ENCODE measurements at regions not wholly inside any gene's neighbourhood (a gene's known extent, or its start where the extent isn't known, plus 50 kb on each side); places are given as distances from the start of the nearest gene placed in this dataset.

DNA sequence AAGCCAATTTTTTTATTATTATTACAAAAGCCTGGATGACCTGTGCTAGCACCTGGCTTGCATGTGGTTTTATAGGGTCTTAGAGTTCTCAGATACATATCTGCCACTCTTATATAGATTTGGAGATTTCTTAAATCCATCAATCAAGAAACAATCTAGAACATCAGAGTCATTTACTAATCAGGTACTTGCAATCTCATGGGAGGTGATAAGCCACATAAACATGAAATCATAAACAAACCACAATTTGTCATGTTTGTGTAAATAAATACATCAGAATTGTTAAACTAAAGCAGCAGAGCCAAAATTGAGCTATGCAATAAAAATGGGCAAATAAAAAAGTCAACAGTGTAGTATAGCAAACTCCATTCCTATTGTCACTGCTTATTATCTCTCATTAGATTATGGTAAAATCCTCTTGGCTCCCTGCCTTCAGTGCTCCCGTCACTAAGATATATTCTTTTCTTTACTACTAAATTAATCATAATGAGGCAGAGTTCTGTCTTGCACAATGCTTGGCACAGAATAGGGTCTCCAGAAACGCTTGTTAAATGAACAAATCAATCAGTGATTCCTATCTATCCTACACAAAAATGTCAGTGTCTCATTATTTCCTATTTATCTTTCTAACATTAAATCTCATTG lies 108.7 kb upstream of the TTC29 start:
- no peak for DNase-seq

DNA sequence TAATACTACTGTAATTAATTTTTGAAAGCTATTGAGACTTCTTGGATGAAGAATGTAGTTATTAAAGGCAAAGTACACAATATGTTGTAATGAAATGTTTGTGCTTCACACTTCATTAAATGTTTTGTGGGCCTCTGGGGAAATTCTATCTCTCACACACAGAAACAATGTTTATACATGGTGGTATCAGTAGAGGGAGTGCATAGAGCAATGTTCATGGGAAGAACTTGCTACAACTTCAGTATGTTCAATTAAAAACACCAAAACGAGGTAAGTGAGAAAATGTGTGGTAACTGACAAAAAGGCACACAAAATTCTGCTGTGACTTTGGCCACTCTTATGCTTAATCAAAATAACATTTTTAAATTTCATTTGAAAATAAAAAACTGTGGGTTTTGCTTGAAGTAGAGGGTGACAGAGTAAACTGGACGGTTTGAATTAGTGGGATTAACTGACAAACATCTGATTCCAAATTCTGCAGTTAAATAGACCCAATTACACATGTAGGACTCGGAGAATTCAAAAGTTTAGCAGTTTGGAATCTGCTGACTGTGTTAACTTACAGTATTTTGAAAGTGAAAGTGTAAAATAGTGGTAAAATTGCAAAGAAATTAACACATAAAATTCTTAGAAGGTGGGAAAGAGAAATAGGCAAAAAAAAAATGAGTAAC lies 111.4 kb upstream of the TTC29 start:
- no peak for DNase-seq

DNA sequence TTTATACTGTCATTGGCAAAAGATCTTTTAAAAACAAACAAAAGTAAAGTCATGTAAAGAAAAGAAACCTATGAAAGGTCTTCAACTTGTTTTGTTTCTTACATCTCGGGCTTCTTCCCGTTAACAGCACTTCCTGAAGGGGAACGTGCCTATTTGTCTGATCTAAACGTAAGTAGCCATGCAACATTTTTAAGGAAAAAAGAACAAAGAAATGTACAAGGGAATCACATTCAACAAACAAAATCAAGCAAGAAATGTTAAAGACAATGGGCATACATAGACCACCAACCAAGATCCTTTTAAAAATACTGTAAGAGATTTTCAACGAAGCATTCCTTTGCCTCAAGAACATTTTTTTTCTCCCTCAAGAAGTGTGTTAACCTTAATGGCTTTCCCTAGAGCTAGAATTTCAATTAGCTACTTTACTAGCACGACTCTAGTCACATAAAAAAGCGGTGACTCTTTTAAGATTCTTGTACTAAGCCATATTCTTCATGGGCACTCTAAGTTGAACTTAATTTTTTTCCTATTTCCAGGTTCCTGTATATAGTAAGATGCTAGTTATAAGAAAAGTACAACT lies 112.0 kb upstream of the TTC29 start:
- no peak for DNase-seq

DNA sequence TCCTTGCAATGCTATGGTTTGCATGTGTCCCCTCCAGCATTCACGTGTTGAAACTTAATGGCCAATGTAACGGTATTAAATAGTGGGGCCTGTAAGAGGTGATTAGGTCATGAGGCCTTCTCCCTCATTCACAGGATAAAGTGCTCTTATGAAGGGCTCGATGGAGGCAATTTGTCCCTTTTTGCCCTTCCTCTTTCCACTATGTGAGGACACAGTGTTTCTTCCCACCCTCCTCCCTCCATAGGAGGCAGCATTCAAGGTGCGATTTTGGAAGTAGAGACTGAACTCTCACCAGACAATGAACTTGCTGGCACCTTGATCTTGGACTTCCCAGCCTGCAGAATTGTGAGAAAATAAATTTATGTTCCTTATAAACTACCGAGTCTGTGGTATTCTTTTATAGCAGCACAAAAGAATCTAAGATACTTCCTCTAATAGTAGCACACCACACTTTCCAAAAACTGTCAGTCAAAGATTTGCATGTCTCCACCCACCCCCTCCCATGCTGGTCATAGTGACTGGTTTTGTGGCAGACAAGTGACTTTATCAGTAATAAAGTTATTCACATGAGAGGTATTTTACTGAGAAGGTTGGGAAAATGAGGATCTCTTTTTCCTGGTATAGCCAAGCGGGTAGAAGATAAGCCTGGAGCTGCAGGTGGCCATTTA lies 113.5 kb upstream of the TTC29 start:
- no peak for DNase-seq

DNA sequence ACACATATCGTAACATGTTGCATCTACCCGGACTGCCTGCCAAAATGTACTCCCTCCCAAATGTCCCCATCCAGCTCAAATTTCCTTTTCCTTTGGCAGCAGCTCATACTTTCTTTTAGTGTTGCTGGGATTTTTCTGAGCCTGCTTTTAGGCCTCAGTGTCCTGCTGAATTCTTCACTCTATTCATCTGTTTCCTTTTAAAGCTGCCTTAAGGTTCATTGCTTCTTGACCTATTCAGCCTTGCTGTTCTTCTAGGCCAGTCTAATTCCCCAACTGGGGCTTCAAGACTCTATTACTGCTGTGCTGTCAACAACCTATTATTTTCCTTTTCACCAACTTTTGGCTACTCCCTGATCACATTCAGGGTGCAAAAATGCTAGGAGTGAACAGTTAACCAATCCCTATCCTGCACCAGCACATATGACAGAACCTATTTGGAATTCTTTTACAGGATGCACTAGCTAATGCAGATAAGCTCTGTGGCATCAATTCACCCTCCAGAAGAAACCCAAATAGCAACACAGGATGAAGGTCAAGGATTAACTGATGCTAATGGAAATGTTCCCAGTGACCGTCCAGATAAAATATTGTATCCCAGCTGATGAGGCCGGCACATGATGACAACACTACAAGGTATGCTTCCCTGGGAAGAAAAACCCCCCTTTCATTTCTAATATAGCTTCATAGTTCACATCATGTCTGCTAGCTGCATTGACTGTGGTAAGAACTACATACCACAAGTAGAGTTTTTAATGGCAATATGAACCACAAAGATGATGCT lies 114.7 kb upstream of the TTC29 start:
- no peak for DNase-seq

DNA sequence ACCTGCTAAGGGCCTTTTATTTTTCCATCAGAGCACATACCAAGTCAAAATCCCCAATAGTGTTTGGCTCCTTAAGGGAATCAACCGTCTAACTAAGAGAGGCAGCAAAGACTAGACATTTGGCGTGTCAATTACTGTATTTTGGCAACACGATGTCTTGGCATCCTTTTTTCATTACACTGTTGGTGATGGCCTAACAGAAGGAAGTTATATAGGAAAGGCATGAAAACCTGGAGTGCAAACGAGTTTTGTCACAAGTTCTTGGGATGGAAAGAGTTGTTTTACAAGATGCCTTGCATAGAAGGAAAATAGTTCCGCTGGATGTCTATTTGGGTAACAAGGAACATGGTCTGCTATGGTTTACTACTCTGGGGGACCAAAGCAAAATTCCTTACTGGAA lies 119.2 kb upstream of the TTC29 start:
- DNase-seq: no peak

DNA sequence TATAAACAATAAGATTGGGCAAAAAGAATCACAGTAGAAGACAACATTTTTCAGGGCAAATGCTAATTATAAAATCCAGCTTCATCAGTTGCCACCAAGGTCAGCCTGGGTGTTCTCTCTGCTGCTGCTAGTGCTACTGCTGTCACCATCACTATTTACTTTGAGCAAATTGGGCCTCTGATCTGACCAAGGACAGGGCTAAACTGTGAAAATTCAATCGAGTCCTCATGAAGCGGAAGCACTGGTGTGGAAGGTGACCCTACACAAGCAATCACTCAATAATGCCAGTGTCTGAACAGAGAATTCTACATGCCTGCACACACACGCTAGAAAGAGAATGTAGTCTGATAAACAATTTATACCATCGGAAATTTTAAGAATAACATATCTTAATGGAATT lies 122.9 kb upstream of the TTC29 start:
- DNase-seq: no peak

DNA sequence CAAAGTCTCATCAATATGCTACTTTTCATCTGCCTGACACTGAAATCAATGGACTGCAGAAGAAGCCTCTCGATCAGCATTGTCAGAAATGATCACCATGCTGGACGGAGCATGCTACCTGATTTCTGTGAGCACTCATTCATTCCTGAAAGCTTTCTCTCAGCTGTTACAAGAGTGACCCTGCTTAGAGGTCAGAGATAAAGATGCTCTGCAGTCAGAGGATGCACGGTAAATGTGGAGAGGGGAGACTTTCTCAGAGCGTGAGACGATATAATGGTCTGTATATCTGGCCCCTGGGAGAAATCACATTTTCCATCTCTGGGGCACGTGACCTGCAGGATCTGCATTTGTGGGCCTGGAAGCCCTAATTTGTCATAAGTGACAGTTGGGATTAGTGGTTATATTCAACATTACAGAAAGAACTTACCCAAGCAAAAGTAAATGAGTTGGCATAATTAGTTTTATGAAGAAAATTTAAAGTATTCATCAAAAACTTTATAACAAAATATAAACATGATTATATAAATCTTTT lies 125.6 kb upstream of the TTC29 start:
- no peak for DNase-seq

DNA sequence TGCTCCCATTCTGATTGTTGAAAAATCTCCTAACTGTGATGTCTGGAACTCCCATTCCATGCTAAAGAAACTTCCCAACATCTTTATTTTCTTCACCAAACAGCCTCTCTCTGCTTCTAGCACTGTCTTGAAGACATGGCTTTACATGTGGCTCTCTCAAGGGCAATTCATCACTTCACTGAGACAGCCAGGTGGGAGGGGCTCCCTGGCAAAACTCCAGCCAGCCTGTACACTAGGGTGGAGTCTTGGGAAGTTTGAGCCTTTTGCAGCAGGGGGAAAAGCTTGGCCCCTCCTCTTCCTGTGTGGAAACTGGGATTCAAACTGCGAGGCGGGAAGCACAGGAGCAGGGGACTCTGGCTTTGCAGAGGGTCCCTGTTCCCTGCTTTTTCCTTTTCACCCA lies 130.5 kb upstream of the TTC29 start:
- DNase-seq: no peak

DNA sequence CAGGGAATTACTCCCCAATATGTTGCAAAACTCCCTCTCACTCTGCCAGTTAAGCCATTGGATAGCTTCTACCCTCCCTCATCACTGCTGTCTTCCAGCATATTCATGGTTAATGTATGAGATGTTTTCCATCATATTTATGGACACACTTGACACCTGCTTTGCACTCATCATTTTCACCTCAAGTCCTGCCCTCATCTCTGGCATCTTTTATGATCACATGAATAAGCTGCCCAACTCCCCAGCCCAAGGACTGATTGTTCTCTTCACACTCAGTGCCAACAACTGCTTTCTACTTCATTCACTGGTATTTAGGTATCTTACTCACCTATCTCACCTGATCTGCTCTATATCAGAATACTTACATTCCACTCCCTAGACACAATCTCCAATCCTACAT lies 131.1 kb upstream of the TTC29 start:
- no peak for DNase-seq

DNA sequence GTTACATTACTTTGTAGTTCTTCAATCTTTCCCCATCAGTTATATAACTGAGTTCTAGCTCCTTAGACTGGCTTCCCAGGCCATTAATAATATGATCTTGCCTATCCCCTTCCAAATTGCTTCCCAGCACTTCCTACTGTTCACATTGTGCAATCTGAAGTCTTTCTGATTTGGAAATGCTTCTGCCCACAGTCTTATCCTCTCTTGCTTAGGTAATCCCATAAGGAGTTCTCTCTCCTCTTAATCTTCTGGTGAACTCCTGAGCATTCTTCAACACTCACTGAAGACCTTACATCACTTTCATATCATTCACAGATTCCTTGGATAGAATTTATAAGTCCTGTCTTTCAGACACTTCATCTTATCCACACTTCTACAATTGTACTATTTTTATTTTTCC lies 132.7 kb upstream of the TTC29 start:
- DNase-seq: no peak

DNA sequence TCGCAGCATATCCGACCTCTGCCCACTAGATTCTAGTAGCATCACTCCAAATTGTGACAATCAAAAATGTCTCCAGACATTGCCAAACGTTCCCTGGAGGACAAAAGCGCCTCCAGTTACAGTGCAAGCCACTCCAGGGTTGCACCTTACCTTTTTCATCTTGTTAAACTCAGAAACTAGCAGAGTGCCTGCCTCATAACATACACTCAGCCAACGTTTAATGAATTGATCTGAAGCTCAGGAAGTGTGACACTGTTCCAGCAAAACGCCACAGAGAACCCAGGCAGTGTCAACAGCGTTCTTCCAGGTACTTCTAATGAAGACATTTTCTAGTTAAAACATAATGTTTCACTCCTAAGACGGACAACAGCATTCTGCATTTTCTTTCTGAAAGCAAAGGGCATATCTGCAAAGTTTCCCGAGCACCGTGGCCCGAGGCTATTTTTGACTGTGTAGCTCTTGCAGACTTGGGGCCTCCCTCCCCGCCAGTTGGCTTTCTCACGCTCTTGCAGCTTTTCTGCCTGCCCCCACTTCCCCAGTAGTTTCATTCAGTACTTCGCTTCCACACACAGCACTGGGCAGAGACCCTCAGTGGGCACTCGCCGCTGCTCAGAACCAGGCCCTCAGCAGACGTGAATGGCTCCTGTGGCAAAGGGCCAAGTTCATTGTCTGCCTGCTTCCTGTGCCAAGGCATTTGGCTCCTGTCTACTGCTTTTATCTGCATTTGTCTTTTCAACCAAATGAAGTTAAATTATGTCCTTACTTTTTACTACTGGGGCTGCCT lies 133.4 kb upstream of the TTC29 start:
- DNase-seq: no peak

DNA sequence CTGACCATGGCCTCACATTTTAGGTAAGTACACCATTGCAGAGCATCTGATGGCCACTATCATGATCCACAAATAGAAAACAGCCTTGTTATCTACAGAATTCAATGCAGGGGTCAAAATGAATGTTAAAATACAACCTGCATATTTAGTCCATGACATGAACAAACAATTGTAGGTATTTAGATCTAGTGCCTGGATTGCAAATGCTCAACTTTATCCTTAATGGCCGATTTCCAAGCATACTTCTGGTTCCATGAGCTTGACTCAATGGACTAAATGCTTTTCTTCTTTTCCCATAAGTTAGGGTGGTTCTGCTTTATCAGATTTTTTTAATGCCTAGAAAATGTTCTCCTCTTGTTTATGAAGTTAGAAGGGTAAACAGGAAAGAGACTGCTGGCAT lies 139.2 kb upstream of the TTC29 start:
- DNase-seq: no peak

DNA sequence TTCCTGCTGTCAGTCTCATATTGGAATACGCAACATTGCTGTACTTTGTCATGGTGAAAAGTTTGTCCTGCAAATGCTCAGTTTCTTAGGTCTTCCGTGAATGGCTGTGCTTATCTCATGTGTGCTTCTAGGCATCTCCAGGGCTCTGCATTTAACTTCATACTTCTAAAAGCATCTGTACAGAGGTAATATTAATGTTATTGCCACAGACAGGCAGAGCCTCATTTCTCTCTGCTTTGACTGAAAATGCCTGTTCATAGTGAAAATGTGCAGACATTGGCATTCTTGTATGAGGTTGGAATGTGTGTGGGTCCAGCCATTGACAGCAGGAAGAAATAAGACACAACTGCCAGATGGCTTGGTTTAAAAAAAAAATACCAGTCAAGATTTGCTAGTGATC lies 140.1 kb upstream of the TTC29 start:
- DNase-seq: no peak

DNA sequence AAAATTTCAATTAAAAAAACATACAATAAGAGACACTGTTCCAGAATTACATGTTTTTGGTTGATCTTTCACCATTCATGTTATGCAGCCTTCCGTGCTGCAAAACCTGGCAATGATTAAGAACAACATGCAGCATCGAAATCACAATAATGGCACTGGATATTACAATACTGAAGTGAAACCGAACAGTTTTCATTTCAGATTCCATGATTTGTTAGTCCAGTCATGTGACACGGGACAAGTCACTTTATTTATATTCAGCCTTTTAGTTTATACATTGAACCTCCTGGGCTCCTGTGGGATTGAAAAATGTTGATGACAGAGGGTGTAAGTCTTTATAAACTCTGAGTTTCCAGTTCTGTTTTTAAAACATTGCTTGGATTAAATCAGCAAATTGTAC lies 142.5 kb upstream of the TTC29 start:
- no peak for DNase-seq

DNA sequence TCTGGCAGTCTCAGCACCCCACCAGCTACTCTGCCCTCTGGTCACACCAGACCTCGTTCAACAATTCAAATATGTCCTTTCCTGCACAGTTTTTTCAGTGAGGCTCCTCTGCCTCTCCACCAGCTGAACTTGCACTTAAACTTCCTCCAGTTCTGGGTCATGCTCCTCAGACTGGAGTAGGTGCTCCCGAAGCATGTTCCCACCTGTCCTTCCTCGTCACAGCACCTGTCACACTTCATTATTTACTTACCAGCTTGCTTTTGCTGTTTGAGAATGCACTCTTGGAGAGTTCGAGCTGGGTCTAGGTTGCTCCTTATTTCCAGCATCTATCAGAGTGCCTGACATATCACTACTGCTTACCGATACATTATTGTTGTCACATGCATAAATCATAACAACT lies 144.8 kb upstream of the TTC29 start:
- no peak for DNase-seq

DNA sequence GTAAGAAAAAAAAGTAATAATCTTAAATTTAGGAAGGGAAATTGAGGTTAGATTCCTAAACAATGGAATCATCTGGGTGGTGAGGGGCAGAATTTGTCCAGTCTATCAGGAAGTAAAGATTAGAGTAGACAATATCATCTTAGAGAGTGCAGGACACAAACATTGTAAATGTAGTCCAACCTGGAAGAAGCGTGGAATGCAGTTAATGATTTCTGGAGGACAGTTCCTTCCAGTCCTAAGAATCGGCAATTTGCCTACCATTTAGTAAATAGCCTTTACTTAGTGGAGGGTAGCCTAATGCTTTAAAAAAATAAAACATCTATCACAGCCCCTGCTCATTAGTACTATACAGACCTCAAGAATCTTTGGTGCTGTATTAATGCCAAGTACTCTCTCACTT lies 147.5 kb upstream of the TTC29 start:
- no peak for DNase-seq

DNA sequence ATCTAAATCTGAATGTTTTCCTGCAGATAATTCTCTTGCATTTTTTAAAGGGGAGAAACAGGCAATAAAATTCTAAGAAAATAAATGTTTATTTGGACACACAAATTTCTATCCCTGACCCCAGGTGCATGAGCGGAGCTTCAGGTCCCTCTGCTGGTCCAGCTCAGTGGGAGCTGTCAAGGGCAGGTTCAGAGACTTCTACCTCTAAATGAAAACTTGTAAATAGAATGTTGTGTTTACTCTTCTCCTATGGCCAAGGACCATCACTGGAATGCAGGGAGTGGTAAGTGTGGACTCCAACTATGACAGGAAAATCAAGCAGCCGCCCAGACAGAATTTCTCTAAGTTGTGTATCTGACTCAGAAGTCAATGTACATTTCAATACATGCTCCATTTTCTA lies 148.6 kb upstream of the TTC29 start:
- no peak for DNase-seq

DNA sequence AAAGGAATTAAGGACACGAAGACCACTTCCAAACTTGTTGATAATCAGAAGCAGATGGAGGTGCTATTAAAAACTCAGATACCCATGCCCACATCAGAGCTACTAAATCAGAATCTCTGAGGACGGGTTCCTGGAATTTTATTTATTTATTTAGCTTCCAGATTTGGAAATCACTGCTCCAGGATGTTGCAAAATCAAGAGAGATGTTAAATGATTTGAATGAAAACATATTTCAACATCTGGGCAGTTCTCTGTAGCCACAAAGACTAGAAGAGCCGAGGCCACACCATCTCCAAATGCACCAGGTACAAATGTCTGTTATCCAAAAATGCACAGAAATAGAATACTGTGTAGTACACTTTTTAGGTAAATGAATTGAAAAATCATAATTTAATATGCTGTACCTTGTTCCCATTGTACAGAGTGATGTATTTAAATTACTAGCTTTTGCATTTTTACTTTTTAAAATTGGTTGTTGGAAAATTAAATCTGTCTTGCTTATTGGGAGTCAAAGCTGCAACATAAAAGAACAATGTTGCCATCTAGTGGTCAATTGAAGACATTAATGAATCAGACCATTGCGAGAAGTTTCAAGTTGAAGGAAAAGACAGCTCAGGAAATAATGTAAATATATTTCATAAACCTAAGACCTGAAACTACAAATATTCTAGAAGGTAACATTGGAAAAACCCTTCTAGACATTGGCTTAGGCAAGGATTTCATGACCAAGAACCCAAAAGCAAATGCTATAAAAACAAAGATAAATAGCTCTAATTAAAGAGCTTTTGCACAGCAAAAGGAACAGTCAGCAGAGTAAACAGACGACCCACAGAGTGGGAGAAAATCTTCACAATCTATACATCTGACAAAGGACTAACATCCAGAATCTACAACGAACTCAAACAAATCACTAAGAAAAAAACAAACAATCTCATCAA lies 151.3 kb upstream of the TTC29 start:
- no peak for DNase-seq

DNA sequence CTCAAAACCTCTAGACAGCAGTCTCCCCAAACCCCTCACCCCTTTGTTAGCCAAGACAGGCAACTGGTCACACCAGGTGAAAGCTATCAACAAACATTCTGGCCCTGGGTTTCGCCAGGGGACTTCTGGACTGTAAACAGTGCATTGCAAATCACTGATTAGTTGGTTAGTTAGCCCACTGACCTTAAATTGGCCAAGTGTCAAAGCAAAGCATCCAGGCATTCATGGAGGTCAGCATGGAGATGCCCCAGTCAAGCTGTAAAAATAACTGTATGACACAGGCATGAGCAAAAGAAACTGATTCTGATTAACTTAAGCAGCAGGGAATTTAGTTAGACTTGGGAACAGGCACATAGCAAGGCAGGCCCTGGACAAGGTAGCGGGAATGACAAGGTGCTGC lies 156.0 kb upstream of the TTC29 start:
- DNase-seq: no peak

DNA sequence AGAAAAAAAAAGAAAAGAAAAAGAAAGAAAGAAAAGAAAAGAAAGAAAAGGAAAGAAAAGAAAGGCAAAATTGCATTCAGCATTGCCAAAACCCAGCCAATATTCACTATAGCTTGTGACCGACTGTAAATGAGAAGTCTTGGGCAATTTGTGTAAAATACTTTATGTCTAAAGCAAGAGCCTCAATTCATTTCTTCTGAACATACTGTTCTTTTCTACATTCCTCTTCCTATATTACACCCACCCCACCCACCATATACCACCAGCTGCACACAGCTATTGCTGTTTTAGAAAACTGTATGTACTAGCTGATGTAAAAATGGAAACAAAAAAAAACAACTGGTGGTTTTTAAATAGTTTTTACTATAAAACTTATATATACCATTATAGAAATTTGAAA lies 156.9 kb upstream of the TTC29 start:
- DNase-seq: no peak

All from T1000 (cell line).